GM19455 (cell line): ENCODE measurements at regions not wholly inside any gene's neighbourhood (a gene's known extent, or its start where the extent isn't known, plus 50 kb on each side); places are given as distances from the start of the nearest gene placed in this dataset.

Experiments used
- ATAC-seq: cut with Tn5 transposase; IDR thresholded peaks from one replicate; pipeline ENCODE4 v1.9.1; 2021; ENCODE audit not compliant: unreplicated experiment

- ATAC-seq: no peak
Observed at GRCh38 chr6:167672738-167673137, 154.0 kb upstream of the AFDN start.

- ATAC-seq: no peak
Observed at GRCh38 chr6:167673946-167674345, 152.8 kb upstream of the AFDN start.

GRCh38 chr6:167674486-167674885 is 152.2 kb upstream of the AFDN start:
- ATAC-seq: no peak

- no peak for ATAC-seq
Observed at GRCh38 chr6:167676000-167676665, 150.6 kb upstream of the AFDN start.

- ATAC-seq: no peak
Observed at GRCh38 chr6:167676666-167677421, 149.9 kb upstream of the AFDN start.

GRCh38 chr6:167677422-167677789 is 149.3 kb upstream of the AFDN start:
- no peak for ATAC-seq

GRCh38 chr6:167678102-167679101 is 148.3 kb upstream of the AFDN start:
- no peak for ATAC-seq

GRCh38 chr6:167679122-167679736 is 147.5 kb upstream of the AFDN start:
- no peak for ATAC-seq

- ATAC-seq: no peak
Observed at GRCh38 chr6:167679790-167680604, 146.7 kb upstream of the AFDN start.

- ATAC-seq: no peak
Observed at GRCh38 chr6:167680605-167681149, 146.0 kb upstream of the AFDN start.

GRCh38 chr6:167682125-167682524 is 144.6 kb upstream of the AFDN start:
- ATAC-seq: no peak

- ATAC-seq: no peak
Observed at GRCh38 chr6:167682546-167683027, 144.1 kb upstream of the AFDN start.

GRCh38 chr6:167683028-167683862 is 143.5 kb upstream of the AFDN start:
- ATAC-seq: no peak

- ATAC-seq: no peak
Observed at GRCh38 chr6:167684276-167685104, 142.2 kb upstream of the AFDN start.

- no peak for ATAC-seq
Observed at GRCh38 chr6:167685654-167686053, 141.1 kb upstream of the AFDN start.

- ATAC-seq: no peak
Observed at GRCh38 chr6:167686204-167686893, 140.4 kb upstream of the AFDN start.

- ATAC-seq: no peak
Observed at GRCh38 chr6:167687116-167687725, 139.5 kb upstream of the AFDN start.
